Colonic mucosa (tissue), 4 donors: ENCODE measurements at regions not wholly inside any gene's neighbourhood (a gene's known extent, or its start where the extent isn't known, plus 50 kb on each side); places are given as distances from the start of the nearest gene placed in this dataset.

Experiments
- DNase-seq: peaks from one replicate; pipeline ENCODE4 v3.0.0-alpha.2; 2020
- H3K27ac ChIP-seq: fragments of 200-600 bp; one replicate; pipeline ENCODE4 v1.8.0; 2021
- H3K27me3 ChIP-seq: fragments of 200-600 bp; one replicate; pipeline ENCODE4 v1.8.0; 2021
- H3K36me3 ChIP-seq: fragments of 200-600 bp; one replicate; pipeline ENCODE4 v1.8.0; 2021
- H3K4me1 ChIP-seq: fragments of 200-600 bp; one replicate; pipeline ENCODE4 v1.8.0; 2021; ENCODE audit warnings: mild to moderate bottlenecking
- H3K4me3 ChIP-seq: fragments of 200-600 bp; one replicate; pipeline ENCODE4 v1.8.0; 2021
- H3K9ac ChIP-seq, 2 donors: one replicate each; pipeline ENCODE4 v1.7.0; 2013; ENCODE audit warnings: control low read depth in 2 of 2, low read depth in 2 of 2, low read length in 2 of 2
- H3K9me3 ChIP-seq: fragments of 200-600 bp; one replicate; pipeline ENCODE4 v1.8.0; 2021
- intact Hi-C: fragments of 100-400 bp; cut with DNase I; formaldehyde crosslinking; loops from one replicate; pipeline ENCODE4 v1.14.1; 2022
- TF ChIP-seq, protein P1 (sequence below): fragments of 200-600 bp; IDR thresholded peaks from one replicate; pipeline ENCODE4 v1.8.0; 2022; ENCODE audit warnings: antibody characterized with exemption, mild to moderate bottlenecking
- donor health status: healthy.
- donor health status: DM: no; HTN: no; CAD: no.
- donor health status: DM: no; HTN: no; CAD: no.

DNA sequence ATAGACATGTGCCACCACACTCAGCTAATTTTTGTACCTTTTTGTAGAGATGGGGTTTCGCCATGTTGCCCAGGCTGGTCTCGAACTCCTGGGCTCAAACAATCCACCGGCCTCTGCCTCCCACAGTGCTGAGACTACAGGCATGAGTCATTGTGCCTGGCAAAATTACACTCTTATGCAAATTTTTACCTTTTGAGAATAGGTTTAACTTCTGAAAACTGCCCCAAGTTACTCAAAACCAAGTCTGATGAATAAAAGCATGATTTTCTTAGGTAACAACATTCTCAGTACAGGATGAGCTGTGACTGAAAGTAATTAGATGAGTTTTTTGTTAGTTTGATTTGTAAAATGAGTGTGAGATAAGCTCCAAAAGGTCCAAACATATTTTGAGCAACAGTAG lies 166.0 kb downstream of the RPS29 start:
- Histone ChIP-seq H3K27ac (no peak overlapping the region), H3K4me1 (no peaks in the 10 kb centered on the region), H3K4me3 (no peak overlapping the region), H3K9me3 (no peaks in the 10 kb centered on the region), H3K36me3 (no peaks in the 10 kb centered on the region), H3K27me3 (no peaks in the 10 kb centered on the region), H3K9ac (no peak overlapping the region)
- TF ChIP-seq, protein P1, sequence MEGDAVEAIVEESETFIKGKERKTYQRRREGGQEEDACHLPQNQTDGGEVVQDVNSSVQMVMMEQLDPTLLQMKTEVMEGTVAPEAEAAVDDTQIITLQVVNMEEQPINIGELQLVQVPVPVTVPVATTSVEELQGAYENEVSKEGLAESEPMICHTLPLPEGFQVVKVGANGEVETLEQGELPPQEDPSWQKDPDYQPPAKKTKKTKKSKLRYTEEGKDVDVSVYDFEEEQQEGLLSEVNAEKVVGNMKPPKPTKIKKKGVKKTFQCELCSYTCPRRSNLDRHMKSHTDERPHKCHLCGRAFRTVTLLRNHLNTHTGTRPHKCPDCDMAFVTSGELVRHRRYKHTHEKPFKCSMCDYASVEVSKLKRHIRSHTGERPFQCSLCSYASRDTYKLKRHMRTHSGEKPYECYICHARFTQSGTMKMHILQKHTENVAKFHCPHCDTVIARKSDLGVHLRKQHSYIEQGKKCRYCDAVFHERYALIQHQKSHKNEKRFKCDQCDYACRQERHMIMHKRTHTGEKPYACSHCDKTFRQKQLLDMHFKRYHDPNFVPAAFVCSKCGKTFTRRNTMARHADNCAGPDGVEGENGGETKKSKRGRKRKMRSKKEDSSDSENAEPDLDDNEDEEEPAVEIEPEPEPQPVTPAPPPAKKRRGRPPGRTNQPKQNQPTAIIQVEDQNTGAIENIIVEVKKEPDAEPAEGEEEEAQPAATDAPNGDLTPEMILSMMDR = no peak
- DNase-seq = no peak
- intact Hi-C loops = no loop called here

DNA sequence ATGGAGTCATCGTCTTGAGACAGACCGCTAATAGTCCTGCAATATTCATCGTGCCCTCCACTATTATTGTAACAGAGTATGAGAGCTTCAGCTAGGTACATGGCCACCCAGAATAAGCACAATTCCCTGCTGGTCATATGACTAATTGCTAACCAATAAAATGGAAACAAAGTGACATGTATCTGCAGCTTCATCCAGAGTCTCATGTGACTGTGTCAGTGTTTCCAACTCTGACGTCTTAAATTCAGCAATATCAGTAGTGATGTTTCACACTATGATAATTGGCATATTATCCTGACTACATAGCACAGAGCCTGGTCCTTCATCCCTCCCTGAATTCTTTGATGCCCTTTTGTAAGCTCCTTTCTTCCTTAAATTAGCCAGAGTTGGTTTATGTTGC lies 167.4 kb downstream of the RPS29 start:
- H3K27me3 ChIP-seq = no peaks in the 10 kb centered on the region
- intact Hi-C loops = no loop called here
- no peaks in the 10 kb centered on the region for H3K9me3 ChIP-seq
- no peak for DNase-seq
- no peak overlapping the region for H3K27ac ChIP-seq
- no peaks in the 10 kb centered on the region for H3K4me1 ChIP-seq
- H3K9ac ChIP-seq = no peak overlapping the region
- TF ChIP-seq, protein P1 = no peak
- no peaks in the 10 kb centered on the region for H3K36me3 ChIP-seq
- no peak overlapping the region for H3K4me3 ChIP-seq

DNA sequence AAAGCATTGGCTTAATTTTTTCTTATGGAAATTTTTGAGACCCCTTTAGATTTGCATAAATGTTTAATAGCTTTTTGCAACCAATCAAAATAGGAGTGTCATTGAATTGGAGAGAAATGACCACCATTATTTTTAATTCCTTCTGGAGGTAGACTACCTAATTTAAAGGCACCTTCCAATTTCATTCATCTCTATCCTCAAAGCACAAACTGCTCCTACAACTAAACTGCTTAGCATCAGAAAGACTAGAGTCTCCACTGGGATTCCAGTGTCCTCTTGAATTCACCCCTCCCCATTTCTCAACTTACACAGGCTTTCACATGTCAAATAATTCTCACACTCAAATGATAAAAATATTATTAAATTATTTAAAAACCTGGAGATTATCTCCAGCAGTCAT lies 168.4 kb downstream of the RPS29 start:
- DNase-seq = no peak
- Histone ChIP-seq H3K4me3 (no peak overlapping the region), H3K4me1 (no peaks in the 10 kb centered on the region), H3K27ac (no peak overlapping the region), H3K9ac (no peak overlapping the region), H3K9me3 (no peaks in the 10 kb centered on the region), H3K36me3 (no peaks in the 10 kb centered on the region), H3K27me3 (no peaks in the 10 kb centered on the region)
- TF ChIP-seq, protein P1 = no peak
- intact Hi-C loops = no loop called here

DNA sequence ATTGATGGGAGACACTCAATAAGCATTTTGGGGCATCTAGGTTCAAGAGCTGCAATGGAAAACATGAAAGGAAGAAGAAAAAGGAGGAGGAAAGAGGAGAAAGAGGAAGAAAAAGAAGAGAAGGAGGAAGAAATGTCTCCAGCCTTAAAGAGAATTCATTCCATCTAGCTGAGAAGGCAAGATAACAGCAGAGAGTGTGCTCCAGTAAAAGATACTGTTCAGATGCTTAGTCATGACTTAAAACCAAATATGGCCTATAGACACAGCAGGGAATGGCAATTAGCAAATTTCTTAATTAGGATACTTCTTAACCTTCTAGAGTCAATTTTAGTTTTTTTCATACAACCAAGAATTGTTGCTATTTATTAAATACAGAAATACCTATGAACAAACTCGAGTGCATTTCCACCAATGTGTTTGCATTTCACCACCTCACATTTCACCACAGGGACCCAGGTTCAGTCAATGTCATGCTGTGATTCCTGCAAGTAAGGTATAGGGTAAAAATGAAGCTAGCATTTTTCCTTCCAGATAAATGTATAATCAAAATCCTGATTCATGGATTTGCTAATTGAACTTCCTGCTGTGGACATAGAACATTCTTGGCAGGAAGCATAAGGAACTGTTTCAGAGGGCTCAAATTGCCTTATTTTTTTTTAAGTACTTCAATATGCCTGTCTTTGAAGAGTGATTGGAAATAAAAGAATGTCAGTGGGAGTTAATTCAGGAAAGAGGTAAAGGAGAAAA lies 177.8 kb downstream of the RPS29 start:
- Histone ChIP-seq H3K27ac (no peak overlapping the region), H3K4me1 (no peaks in the 10 kb centered on the region), H3K4me3 (no peak overlapping the region), H3K9ac (no peak overlapping the region), H3K9me3 (no peaks in the 10 kb centered on the region), H3K36me3 (no peaks in the 10 kb centered on the region), H3K27me3 (no peaks in the 10 kb centered on the region)
- TF ChIP-seq, protein P1 = no peak
- no peak for DNase-seq
- intact Hi-C loops = no loop called here

DNA sequence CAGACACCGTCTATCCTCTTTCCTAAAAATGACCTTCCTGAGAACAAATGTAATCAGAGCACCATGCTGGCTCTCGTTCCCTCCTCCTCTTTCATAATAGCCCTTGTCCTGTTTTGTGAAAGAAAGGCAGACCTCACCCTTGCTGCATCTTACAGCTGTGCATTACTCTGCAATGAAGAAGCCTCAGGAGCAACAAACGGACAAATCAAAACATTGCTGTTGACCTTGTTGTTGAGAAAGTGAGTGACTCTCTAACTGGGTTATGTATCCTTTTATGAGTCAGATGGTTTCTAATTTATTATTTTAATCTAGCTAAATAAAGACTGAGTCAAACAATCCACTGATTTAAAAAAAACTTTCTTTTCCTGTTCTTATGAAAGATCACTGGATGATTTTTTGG lies 180.9 kb downstream of the RPS29 start:
- DNase-seq = no peak
- Histone ChIP-seq H3K27ac (no peak overlapping the region), H3K9me3 (no peaks in the 10 kb centered on the region), H3K36me3 (no peaks in the 10 kb centered on the region), H3K27me3 (no peaks in the 10 kb centered on the region), H3K4me1 (no peaks in the 10 kb centered on the region), H3K4me3 (no peak overlapping the region), H3K9ac (no peak overlapping the region)
- TF ChIP-seq, protein P1 = no peak
- intact Hi-C loops = no loop called here
